ENCODE measurements at regions not wholly inside any gene's neighbourhood (a gene's known extent, or its start where the extent isn't known, plus 50 kb on each side); places are given as distances from the start of the nearest gene placed in this dataset.

GRCh38 chr18:67142604-67143003 lies 373.9 kb downstream of the DSEL start:
- no peak for TF ChIP-seq CTCF (IDR thresholded peaks at IDR 0.05 in 4 of 5, conservative IDR thresholded peaks at IDR 0.05 in 1 of 5)
- no peak for TF ChIP-seq POLR2A (IDR thresholded peaks at IDR 0.05)

All from gastrocnemius medialis (tissue), 4 donors.